ENCODE measurements at regions not wholly inside any gene's neighbourhood (a gene's known extent, or its start where the extent isn't known, plus 50 kb on each side); places are given as distances from the start of the nearest gene placed in this dataset.

DNA sequence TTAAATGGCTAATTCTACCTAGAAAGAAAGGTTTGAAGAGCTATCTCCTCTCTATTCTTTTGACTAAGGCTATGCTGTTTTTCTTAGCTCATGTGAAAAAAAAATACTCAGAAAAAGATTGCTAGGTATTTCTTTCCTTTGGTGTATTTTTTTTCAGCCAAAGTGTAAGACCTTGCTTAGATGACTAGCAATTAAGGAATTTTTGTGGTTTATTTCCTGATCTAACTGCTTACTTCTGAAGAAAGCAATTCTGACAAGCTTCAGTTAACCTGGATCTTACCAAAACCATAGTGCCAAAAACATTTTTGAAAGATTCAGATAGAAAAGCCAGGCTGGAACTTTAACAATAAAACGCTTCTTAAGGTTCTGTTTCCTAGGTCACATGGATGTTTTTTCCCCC lies 315.6 kb downstream of the SOX2 start:
- TF ChIP-seq JUN (IDR thresholded peaks at IDR 0.05; ENCODE audit: borderline replicate concordance, insufficient read depth, insufficient read length, low read depth) (no peak), EZH2 (IDR thresholded peaks at IDR 0.05; ENCODE audit: borderline replicate concordance, low read depth, low read length, severe bottlenecking) (no peak), POLR2A (IDR thresholded peaks at IDR 0.05; ENCODE audit: low read depth, low read length) (no peak)
- TF ChIP-seq, protein P1, sequence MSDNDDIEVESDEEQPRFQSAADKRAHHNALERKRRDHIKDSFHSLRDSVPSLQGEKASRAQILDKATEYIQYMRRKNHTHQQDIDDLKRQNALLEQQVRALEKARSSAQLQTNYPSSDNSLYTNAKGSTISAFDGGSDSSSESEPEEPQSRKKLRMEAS (IDR thresholded peaks at IDR 0.05; ENCODE audit: insufficient read depth, insufficient read length): no peak
- TF ChIP-seq, protein P2, sequence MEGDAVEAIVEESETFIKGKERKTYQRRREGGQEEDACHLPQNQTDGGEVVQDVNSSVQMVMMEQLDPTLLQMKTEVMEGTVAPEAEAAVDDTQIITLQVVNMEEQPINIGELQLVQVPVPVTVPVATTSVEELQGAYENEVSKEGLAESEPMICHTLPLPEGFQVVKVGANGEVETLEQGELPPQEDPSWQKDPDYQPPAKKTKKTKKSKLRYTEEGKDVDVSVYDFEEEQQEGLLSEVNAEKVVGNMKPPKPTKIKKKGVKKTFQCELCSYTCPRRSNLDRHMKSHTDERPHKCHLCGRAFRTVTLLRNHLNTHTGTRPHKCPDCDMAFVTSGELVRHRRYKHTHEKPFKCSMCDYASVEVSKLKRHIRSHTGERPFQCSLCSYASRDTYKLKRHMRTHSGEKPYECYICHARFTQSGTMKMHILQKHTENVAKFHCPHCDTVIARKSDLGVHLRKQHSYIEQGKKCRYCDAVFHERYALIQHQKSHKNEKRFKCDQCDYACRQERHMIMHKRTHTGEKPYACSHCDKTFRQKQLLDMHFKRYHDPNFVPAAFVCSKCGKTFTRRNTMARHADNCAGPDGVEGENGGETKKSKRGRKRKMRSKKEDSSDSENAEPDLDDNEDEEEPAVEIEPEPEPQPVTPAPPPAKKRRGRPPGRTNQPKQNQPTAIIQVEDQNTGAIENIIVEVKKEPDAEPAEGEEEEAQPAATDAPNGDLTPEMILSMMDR (IDR thresholded peaks at IDR 0.05; ENCODE audit: extremely low read depth in 1 of 2, insufficient read depth in 1 of 2, low read depth in 1 of 2, low read length in 2 of 2): no peak
